ENCODE measurements at regions not wholly inside any gene's neighbourhood (a gene's known extent, or its start where the extent isn't known, plus 50 kb on each side); places are given as distances from the start of the nearest gene placed in this dataset.

DNA sequence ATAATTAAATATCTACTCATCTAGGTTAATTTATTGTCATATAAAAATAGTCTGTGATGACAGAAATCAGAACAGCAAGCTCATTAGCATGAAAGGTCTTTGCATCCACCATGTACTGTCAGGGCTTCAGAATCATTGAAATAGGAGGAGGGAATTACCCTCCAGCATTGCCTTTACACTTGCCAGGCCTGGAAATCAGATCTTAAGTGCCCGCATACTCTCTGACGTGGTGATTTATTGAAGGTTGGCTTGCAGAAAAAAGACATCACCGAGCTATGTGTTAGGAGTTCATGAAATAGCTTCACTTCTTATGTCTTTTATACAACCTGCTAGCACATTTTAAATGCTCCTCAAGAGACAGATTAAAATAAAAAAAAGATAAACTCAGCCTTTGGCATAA is 661.7 kb upstream of the SLITRK1 start:
- TF ChIP-seq EZH2 (IDR thresholded peaks at IDR 0.05; ENCODE audit: low read length, missing control alignments) = no peak
- TF ChIP-seq, protein P1, sequence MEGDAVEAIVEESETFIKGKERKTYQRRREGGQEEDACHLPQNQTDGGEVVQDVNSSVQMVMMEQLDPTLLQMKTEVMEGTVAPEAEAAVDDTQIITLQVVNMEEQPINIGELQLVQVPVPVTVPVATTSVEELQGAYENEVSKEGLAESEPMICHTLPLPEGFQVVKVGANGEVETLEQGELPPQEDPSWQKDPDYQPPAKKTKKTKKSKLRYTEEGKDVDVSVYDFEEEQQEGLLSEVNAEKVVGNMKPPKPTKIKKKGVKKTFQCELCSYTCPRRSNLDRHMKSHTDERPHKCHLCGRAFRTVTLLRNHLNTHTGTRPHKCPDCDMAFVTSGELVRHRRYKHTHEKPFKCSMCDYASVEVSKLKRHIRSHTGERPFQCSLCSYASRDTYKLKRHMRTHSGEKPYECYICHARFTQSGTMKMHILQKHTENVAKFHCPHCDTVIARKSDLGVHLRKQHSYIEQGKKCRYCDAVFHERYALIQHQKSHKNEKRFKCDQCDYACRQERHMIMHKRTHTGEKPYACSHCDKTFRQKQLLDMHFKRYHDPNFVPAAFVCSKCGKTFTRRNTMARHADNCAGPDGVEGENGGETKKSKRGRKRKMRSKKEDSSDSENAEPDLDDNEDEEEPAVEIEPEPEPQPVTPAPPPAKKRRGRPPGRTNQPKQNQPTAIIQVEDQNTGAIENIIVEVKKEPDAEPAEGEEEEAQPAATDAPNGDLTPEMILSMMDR (conservative IDR thresholded peaks at IDR 0.05 in 1 of 2, IDR thresholded peaks at IDR 0.05 in 1 of 2; ENCODE audit: low read depth in 1 of 2, low read length in 2 of 2) = no peak
